Activated CD4-positive, alpha-beta T cell treated with anti-CD3 and anti-CD28 coated beads for 4 hours (primary cell): ENCODE measurements at regions not wholly inside any gene's neighbourhood (a gene's known extent, or its start where the extent isn't known, plus 50 kb on each side); places are given as distances from the start of the nearest gene placed in this dataset.
"Not testable (repeated sequence)": the region's sequence is repeated elsewhere in the genome, so short reads cannot be mapped to it uniquely, and the experiment has no call there.

Experiments
- DNase-seq, 2 donors: peaks; one replicate each; pipeline ENCODE4 v3.0.0-alpha.2; 2020

DNA sequence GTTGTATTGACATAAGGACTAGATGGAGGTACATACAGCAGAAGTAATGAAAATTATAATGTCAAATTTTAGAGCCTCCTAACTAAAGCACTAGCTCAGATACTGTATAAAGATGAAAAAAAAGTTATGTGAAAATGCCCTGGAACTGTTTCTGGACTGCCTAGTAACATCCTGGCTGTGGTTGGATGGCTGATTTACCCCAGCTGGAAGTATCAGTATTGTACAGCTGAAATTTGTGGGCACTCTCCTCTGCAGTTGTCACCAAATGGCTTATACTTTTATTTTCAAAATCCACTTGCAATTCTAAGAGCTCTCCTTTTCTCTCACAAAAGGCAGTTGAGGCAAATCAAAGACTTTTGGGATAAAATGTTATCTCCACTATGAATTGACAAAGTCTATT, 239.2 kb downstream of the RPIA start:
- DNase-seq, result no peak

DNA sequence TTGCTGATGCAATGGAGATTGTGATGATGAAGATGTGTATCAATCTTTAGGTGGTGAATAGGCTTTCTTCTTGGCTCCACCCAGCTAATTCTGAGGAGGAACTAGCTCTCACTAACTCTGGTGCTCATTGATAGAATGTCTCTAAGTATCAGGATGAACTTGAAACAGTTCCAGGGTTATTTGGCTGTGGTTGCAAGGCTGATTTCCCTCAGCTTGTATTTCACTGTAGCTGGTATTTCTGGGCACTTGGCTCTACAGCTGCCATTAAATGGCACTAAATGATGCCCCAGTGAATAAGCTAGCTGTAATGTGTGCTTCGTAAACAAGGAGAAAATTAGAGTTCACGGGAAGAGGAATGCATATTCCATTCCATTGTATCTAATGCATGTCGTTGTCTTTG, 241.2 kb downstream of the RPIA start:
- no peak for DNase-seq

DNA sequence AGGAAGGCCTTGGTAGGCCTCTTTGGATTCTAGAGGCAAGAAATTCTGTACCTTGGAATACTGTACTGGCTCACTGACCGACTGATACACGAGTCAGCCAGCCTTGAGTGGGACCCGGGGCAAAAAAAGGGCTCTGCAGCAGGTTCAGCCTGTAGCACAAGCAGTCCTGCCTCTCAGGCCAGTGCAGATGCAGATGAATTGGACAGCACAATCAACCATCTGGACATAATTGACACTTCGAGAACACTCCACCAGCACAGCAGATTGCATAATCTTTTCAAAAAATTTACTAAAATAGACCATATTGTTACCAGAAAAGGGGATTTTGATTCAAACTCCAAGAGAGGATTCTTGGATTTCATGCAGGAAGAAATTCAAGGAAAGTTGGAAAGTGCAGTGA, 241.6 kb downstream of the RPIA start:
- no peak for DNase-seq

DNA sequence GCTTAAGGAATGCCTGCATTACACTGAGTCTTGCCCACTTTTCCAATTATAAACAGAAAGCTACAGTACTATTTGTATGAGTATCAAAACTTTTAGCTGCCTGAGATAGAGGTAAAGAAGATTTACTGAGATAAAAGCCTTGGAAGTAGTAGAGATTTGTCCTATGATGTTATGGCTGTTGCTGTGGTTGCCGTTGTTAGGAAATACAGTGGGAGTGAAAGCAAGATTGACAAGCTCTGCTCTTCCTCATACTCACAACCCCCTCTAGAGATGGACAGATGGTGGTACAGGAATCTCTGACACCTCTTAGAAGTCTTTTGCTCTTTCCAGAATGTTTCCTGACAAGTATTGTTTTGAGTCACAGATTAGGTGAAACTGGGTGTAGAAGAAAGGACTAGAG, 242.5 kb downstream of the RPIA start:
- no peak for DNase-seq

DNA sequence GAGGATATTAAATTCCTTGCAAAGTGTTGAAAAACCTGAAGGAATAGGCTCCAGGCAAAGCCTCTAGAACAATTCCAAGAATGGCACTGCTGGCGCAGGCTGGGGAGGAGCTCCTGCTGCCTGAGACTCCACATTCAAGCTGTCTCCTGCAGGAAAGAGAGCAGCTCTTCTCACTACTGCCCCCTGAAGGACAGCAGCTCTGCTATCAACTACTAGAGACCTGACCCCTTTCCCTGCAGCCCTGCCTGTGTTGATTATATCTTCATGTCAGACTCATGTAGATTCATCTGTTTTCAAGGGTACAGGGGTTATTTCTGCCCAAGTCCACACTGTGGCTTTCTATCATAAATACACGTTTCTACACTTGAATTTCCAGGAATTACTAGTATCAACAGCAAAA, 249.7 kb downstream of the RPIA start:
- not testable (repeated sequence) for DNase-seq

DNA sequence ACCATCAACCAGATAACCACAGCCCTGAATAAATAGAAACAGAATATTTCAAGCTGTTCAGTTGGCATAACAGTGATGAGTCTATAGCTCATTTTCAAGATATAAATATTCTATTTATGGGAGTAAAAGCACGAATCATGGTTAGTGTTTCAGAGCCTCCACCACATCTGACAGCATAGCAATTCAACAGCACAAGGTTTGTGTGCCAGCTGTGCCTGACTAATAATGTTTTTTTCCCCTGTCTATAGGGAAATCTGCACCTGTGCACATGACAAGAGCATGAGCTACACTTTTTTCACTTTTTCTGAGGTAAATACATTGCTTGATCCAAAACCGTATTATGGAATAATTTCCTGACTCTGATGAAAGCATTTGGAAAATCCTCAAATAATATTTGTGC, 251.3 kb downstream of the RPIA start:
- no peak for DNase-seq

DNA sequence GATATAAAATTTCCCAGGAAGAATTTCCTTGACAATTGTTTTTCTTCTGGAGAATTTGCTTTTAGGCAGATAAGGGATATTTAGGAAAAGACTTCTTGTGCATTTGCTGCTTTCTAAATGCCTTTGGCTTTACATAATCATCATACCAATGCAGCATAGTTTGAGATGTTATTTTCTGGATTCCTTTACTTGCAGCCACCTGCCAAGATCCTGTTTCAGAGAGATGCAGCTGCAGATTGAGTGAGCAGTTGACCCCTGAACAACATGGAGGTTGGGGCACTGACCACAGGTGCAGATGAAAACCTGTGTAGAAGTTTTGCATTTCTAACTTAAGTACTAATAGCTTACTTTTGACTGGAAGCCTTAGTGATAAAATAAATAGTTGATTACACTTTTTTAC, 257.9 kb downstream of the RPIA start:
- no peak for DNase-seq

DNA sequence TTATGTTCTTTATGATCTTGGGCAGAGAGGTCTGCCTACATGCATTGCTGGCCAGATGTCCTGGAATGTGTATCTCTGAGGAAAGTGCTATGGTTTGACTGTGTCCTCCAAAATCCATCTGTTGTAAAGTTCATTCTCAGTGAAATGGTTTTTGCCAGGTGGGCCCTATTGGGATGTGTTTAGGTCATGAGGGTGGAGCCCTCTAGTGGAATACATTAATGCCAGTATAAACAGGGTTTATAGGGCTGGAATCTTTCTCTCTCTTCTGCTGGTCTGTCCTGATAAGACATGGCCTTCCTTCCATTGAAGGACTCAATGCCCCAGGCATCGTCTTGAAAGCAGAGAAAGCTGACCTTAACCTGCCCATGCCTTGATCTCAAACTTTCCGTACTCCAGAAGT, 258.5 kb downstream of the RPIA start:
- DNase-seq, result no peak

DNA sequence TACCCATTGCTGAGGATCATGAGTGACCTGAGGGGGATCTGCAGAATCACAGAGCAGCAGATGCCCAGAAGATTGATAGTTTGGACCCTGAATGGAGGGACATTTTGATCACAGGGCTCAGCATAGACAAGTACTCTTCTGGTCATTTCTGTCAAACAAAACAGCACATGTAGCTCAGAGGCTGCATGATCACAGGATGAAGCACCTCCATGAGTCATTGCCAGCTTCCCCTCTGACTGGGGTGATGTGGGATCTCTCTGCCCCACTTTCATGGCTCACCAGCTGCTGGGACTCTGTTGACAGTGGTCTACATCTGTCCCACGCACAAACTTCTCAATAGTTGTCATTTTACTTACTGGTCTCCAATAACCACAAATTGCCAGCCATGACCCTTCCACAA, 264.1 kb downstream of the RPIA start:
- DNase-seq, result no peak

DNA sequence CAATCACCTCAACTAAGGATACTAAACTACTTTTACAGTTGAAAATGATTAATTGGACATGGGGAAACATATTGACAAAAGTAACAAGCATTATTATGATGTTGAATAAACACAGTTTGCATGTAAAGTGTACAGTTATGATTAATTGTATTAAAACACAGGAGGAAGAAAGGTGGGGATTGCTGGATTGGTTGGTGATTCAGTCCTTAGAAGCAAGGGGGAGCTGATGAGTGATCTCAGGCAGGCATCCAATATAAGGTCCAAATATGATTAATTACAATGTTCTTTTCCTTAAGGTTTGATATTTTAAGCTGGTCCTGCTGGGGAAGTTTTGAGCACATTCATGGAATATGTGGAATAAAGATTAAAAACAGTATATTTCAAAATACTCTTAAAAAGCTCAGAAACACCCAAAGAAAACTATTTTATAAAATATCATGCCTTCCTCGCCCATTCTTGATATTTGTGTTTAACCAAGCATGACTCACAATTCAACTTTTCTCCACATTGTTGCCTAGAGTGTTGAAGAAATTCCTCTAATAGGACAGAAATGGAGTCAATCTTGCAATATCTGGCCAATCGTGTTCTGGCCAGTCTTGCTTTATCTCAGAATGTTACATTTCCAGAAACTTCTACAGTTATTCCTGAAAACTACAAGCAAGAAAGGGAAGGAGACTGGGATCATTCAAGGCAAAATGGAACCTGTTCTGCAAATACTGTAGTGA, 268.2 kb downstream of the RPIA start:
- no peak for DNase-seq

DNA sequence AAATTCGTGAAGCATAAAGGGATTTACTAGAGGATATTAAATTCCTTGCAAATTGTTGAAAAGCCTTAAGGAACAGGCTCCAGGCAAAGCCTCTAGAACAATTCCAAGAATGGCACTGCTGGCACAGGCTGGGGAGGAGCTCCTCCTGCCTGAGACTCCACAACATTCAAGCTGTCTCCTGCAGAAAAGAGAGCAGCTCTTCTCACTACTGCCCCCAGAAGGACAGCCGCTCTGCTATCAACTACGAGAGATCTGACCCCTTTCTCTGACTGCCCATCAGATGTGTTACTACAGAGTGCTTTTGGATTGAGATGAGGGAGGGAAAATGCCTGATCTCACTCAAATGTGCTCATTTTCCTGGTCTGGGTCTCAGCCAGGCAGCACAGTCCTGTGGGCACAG, 269.9 kb downstream of the RPIA start:
- not testable (repeated sequence) for DNase-seq

DNA sequence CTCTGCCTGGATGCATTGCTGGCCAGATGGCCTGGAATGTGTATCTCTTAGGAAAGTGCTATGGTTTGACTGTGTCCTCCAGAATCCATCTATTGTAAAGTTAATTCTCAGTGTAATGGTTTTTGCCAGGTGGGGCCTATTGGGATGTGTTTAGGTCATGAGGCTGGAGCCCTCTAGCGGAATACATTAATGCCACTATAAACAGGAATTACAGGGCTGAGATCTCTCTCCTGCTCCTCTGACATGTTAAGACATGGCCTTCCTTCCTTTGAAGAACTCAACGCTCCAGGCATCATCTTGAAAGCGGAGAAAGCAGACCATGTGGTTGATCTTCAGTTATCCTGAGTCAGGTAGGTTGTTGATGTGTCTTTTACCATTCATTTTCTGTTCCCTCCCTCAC, 276.4 kb downstream of the RPIA start:
- DNase-seq, result no peak

DNA sequence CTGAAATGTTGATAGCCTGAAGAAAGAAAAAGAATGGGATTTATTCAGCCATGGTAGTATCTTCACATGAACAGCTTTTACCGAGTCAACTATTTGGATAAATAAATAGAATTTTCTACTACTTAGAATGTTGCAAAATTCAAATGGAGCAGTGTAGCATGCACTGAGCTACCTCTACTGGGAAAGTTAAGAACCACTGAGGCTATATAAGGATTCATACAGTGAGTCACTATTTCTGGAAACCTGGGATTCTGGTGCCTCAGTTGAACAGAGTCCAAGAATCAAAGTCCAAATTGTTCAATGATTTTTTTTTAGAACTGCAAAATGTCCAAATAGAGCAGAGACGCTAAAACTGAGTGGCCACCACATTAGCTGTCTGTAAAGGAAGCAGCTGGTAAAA, 286.5 kb downstream of the RPIA start:
- DNase-seq, result not testable (repeated sequence)

DNA sequence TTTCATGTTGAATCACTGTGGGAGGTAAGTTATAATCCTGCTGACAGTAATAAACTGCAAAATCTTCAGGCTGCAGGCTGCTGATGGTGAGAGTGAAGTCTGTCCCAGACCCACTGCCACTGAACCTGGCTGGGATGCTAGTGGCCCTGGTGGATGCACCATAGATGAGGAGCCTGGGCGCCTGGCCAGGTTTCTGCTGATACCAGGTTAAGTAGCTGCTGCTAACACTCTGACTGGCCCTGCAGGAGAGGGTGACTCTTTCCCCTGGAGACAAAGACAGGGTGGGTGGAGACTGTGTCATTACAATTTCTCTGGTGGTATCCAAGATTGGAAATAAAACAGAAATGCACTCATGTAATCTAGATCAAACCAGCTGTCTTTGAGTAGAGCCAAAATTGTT, 287.0 kb downstream of the RPIA start:
- not testable (repeated sequence) for DNase-seq

DNA sequence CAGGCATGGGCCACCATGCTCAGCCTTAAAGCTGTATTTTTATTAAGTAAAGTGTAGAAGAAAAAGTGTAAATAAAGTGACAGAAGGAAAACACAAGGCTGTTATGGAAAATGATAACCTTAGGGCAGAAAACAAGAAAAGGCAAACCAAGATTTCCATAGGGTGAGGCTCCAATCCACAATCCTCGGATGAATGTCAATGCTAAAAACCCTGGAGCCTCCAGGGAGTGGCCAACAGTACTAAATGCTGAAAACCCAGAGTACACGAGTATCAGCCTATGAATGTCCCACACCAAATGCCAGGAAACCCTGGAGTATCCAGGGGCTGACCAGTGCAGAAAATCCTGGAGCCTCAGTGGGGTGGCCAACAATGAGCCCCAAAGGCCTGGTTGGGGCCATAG, 292.6 kb downstream of the RPIA start:
- DNase-seq, result not testable (repeated sequence)

DNA sequence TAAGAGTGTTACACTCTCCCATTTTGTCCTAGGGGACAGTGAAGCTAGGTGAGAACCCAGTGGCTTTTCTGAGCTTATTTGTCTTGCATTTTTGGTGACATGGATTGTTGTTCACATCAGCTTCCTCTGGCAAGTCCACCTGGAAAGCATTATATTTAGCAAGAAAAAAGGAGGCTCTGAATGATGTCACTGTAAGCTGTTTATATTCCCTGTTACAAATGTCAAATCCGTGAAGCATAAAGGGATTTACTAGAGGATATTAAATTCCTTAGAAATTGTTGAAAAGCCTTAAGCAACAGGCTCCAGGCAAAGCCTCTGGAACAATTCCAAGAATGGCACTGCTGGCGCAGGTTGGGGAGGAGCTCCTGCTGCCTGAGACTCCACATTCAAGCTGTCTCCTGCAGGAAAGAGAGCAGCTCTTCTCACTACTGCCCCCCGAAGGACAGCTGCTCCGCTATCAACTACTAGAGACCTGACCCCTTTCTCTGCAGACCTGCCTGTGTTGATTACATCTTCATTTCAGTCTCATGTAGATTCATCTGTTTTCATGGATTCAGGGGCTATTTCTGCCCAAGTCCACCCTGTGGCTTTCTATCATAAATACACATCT, 295.4 kb downstream of the RPIA start:
- DNase-seq, result not testable (repeated sequence)

DNA sequence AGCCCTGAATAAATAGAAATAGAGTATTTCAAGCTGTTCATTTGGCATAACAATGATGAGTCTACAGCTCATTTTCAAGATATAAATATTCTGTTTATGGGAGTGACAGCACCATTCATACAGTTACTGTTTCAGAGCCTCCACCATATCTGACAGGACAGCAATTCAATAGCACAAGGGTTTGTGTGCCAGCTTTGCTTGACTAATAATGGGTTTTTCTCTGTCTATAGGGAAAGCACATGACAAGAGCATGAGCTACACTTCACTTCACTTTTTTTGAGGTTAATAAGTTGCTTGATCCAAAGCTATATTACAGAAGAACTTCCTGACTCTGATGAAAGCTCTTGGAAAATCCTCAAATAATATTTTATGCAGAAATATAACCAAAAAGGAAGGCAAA, 297.1 kb downstream of the RPIA start:
- DNase-seq, result not testable (repeated sequence)

DNA sequence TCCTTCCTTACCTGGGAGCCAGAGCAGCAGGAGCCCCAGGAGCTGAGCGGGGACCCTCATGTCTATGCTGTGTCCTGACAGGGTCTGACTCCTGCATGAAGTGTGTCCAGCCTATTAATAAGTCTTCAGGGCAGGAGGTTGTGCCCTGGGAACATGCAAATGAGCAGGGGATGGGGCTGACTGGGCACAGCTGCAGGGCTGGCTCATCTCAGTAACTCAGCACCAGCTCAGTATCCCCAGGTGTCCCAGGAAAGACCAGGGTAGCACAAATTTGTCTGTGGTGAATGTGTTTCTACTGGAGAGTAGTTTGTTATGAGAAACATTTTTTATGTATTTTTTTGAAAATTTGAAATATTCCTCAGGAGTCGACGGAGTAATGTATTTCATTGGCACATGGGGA, 301.3 kb downstream of the RPIA start:
- not testable (repeated sequence) for DNase-seq

DNA sequence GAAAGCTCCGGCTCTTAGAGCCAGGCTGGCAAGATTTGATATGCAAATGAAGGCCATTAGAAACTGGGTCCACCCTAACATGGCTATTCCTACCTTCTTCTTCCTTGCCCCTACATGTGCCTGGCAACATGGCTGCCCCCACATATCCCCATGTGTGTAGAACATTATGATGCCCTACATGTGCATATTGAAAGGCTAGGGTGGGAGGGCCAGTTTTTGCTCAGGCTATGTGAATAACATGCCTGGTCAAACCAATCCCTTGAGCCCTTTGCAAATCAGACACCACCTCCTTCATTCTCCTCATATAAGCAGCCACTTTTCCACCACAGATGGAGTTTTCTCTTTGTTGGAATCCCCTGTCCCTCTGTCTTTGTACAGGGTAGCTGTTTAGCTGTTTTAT, 303.4 kb downstream of the RPIA start:
- DNase-seq, result not testable (repeated sequence)

DNA sequence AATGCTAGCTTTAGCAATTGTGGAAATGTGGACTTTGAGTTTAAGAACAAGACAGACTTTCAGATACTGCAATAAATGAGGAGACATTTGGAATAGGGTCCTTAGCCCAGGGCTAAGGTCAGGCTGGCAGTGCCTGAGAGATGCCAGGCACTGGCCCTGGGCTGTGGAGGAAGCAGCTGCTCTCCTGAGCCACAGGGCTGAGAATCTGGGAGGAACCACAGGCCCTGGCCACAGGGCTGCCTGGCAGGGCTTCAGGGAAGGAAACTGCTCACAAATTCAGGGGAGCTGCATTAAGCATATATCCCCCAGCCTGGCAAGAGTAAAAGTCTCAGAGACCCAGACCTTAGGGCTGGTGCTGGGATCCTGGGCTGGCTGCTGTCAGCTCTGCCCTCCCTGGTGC, 305.1 kb downstream of the RPIA start:
- DNase-seq, result not testable (repeated sequence)

DNA sequence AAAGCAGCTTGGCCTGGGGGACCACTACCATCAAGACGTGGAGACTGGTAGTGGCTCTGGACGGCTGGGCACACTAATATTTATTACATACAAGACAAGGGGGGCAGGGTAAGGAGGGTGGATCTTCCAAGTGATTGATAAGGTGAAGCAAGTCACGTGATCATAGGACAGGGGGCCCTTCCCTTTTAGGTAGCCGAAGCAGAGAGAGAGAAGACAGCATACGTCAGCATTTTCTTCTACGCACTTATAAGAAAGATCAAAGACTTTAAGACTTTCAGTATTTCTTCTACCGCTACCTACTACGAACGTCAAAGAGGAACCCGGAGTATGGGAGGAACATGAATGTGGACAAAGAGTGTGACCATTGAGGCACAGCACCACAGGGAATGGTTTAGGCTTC, 307.9 kb downstream of the RPIA start:
- DNase-seq, result no peak

DNA sequence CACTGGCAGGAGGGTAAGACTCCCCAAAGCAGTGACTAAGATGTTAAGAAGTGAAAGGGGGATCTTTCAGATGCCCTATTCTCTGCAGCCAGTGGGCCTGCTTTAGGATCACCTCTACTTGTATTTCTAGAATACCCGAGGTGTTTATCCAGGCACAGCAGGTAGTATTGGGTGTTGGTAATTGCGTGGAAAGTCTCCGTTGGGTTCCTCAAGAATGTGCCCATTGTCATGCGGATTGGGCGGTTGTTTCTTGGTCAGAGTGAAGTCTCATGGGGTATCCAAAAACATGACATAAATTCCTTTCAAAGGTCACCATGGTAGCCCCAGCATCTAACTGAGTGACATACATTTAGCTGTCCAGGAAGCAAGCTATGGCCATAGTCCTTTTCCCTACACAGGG, 308.8 kb downstream of the RPIA start:
- no peak for DNase-seq

DNA sequence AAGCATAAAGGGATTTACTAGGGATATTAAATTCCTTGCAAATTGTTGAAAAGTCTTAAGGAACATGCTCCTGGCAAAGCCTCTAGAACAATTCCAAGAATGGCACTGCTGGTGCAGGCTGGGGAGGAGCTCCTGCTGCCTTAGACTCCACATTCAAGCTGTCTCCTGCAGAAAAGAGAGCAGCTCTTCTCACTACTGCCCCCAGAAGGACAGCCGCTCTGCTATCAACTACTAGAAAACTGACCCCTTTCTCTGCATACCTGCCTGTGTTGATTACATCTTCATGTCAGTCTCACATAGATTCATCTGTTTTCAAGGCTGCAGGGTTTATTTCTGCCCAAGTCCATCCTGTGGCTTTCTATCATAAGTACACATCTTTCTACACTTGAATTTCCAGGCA, 312.8 kb downstream of the RPIA start:
- DNase-seq, result not testable (repeated sequence)

DNA sequence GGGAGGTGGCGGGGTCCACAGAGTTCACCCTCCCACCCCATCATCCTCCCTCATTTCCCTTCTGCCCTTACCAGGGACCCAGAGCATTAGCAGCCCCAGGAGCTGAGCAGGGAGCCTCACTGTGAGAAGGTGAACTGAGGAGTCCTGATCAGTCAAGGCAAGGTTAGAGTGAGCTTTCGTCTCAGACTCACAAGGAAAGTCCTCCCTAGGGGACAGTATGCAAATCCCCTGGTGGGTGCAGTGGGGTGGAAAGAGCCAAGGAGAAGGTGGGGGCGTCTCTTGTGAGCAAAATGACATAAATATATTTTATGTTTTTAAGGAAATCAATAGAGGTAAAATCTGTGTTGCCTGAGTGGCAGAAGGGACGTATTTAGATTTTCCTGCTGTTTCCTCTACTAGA, 329.1 kb downstream of the RPIA start:
- not testable (repeated sequence) for DNase-seq

DNA sequence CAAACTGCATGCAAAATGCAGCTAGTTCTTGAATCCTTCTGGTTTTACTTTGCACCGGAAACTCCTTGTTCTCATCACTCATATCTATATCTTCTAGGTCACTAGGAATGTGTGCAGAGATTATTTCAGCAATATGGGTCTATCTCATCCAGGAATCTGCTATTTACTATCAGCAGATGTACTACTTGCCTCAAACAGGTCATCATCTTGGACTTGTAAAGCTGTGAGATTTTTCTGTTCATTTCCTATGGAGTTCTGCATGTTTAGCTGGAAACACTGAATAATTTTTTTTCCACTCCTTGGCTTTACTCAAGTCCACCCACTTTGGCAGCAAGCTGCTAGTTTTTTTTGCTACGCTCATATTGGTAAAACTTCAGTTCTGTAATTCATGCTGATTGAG, 334.8 kb downstream of the RPIA start:
- DNase-seq, result not testable (repeated sequence)
